Calu3 (cell line): ENCODE measurements at regions not wholly inside any gene's neighbourhood (a gene's known extent, or its start where the extent isn't known, plus 50 kb on each side); places are given as distances from the start of the nearest gene placed in this dataset.
"Not testable (repeated sequence)": the region's sequence is repeated elsewhere in the genome, so short reads cannot be mapped to it uniquely, and the experiment has no call there.

Experiments used
- BruUV-seq: library from RNA; stranded (reverse); fragments of 400-500 nt; replicated peaks from 2 replicates; lab custom pipeline; 2021; lab: Mats Ljungman, UMichigan
- CTCF ChIA-PET: fragments of 300-600 bp; sonication (Branson Sonifier 250); formaldehyde crosslinking; loops from one replicate; lab custom pipeline; 2022; ENCODE audit warnings: antibody characterized with exemption; lab: Charles Lee
- DNase-seq: peaks from one replicate; pipeline ENCODE4 v3.0.0; 2022
- H3K27ac Mint-ChIP-seq: one replicate; pipeline ENCODE4 v1.8.0; 2022; ENCODE audit warnings: mixed read lengths; ENCODE audit not compliant: unreplicated experiment
- H3K27me3 Mint-ChIP-seq: one replicate; pipeline ENCODE4 v1.8.0; 2022; ENCODE audit warnings: mixed read lengths; ENCODE audit not compliant: unreplicated experiment
- H3K36me3 Mint-ChIP-seq: one replicate; pipeline ENCODE4 v1.8.0; 2022; ENCODE audit warnings: mild to moderate bottlenecking, moderate library complexity, mixed read lengths; ENCODE audit not compliant: insufficient read depth, unreplicated experiment
- H3K4me1 Mint-ChIP-seq: one replicate; pipeline ENCODE4 v1.8.0; 2022; ENCODE audit warnings: mild to moderate bottlenecking, low read depth, mixed read lengths; ENCODE audit not compliant: unreplicated experiment
- H3K4me3 Mint-ChIP-seq: one replicate; pipeline ENCODE4 v1.8.0; 2022; ENCODE audit warnings: mild to moderate bottlenecking, low read depth, moderate library complexity, mixed read lengths; ENCODE audit not compliant: unreplicated experiment
- H3K9me3 Mint-ChIP-seq: one replicate; pipeline ENCODE4 v1.8.0; 2022; ENCODE audit warnings: low read depth, mixed read lengths; ENCODE audit not compliant: unreplicated experiment
- intact Hi-C: fragments of 100-400 bp; cut with micrococcal nuclease; formaldehyde crosslinking; loops from one replicate; pipeline ENCODE4 v1.10.0; 2022; ENCODE audit not compliant: unreplicated experiment
- TF ChIP-seq, protein P1 (sequence below): fragments of 200-600 bp; IDR thresholded peaks from one replicate; pipeline ENCODE4 v1.8.0; 2022; ENCODE audit warnings: antibody characterized with exemption; ENCODE audit not compliant: unreplicated experiment

DNA sequence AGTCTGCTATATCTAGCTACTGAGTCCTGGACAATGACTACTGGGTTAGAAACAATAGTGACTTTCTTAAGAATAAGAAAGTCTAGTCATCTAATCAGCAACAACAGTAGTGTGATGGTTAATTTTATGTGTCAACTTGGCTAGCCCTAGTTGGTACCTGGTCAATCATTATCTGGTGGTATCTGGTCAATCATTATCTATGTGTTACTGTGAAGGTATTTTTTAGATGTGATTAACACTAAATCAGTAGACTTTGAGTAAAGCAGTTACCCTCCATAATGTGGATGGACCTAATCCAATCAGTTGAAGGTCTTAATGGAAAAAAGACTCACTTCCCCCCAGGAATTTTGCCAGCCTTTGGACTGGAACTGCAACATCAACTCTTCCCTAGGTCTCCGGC lies 312.6 kb downstream of the SIPA1L2 start:
- Mint-ChIP-seq H3K27me3 (no peaks in the 10 kb centered on the region), H3K36me3 (no peaks in the 10 kb centered on the region), H3K4me1 (no peaks in the 10 kb centered on the region), H3K27ac (no peak overlapping the region), H3K4me3 (no peak overlapping the region), H3K9me3 (peaks cover 8% of the 10 kb centered on the region)
- BruUV-seq, result no TSS peak
- CTCF ChIA-PET, result no interaction called here
- intact Hi-C loops, result no loop called here
- TF ChIP-seq, protein P1, sequence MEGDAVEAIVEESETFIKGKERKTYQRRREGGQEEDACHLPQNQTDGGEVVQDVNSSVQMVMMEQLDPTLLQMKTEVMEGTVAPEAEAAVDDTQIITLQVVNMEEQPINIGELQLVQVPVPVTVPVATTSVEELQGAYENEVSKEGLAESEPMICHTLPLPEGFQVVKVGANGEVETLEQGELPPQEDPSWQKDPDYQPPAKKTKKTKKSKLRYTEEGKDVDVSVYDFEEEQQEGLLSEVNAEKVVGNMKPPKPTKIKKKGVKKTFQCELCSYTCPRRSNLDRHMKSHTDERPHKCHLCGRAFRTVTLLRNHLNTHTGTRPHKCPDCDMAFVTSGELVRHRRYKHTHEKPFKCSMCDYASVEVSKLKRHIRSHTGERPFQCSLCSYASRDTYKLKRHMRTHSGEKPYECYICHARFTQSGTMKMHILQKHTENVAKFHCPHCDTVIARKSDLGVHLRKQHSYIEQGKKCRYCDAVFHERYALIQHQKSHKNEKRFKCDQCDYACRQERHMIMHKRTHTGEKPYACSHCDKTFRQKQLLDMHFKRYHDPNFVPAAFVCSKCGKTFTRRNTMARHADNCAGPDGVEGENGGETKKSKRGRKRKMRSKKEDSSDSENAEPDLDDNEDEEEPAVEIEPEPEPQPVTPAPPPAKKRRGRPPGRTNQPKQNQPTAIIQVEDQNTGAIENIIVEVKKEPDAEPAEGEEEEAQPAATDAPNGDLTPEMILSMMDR, result no peak
- no peak for DNase-seq

DNA sequence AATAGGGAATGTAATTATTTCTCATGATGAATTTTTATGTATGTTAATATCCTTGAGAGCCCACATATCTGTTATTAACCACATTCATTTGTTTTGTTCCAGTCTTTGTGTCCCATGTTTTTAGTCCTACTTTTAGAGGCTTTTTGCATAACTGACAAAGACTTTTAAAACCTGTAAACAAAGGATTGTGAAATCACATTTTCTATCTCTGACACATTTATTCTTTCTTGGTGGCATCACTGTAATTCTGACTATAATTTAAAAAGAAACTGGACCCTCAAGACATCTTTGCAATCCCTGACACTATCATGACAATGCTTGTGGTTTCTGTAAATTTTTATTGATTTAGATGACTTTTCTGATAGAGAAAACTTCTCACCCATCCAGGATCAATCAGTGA lies 313.1 kb downstream of the SIPA1L2 start:
- no TSS peak for BruUV-seq
- TF ChIP-seq, protein P1, result no peak
- intact Hi-C loops, result no loop called here

DNA sequence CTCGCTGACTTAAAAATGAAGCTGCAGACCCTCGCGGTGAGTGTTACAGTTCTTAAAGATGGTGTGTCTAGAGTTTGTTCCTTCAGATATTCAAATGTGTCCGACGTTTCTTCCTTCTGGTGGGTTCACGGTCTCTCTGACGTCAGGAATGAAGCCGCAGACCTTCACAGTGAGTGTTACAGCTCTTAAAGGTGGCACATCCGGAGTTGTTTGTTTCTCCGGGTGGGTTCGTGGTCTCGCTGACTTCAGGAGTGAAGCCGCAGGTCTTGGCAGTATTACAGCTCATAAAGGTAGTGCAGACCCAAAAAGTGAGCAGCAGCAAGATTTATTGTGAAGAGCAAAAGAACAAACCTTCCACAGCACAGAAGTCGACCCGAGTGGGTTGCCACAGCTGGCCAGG lies 316.1 kb downstream of the SIPA1L2 start:
- H3K4me1 Mint-ChIP-seq, H3K36me3 Mint-ChIP-seq, H3K4me3 Mint-ChIP-seq, H3K9me3 Mint-ChIP-seq, H3K27ac Mint-ChIP-seq, intact Hi-C loops, H3K27me3 Mint-ChIP-seq, CTCF ChIA-PET, BruUV-seq, DNase-seq: not testable (repeated sequence)

More for the DNA sequence above, 313.1 kb downstream of the SIPA1L2 start:
- Mint-ChIP-seq H3K9me3 (peaks cover 8% of the 10 kb centered on the region), H3K36me3 (no peaks in the 10 kb centered on the region), H3K4me3 (no peak overlapping the region), H3K27me3 (no peaks in the 10 kb centered on the region), H3K27ac (no peak overlapping the region), H3K4me1 (no peaks in the 10 kb centered on the region)
- DNase-seq, result no peak
- CTCF ChIA-PET, result no interaction called here

DNA sequence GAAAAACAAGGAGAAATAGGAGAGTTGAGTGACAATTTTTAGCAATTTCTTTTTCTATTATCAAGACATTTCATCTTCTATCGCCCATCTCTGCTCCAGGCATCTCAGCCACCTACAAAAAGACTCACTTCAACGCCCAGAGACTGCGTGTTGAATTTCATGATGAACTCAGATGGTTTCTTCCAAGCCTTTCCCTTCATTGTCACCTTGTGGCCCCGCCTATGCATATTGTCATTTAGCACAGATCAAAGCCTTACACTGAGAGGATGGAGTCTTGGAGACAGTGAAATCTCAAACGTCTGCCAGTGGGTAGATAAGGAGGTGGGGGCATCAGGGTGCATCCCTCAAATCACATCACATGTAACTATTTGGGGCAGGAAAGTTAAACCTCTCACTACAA lies 319.4 kb downstream of the SIPA1L2 start:
- Mint-ChIP-seq H3K9me3 (peaks cover 10% of the 10 kb centered on the region), H3K36me3 (no peaks in the 10 kb centered on the region), H3K4me1 (no peaks in the 10 kb centered on the region), H3K27me3 (no peaks in the 10 kb centered on the region), H3K27ac (no peak overlapping the region), H3K4me3 (no peak overlapping the region)
- intact Hi-C loops, result no loop called here
- DNase-seq, result no peak
- TF ChIP-seq, protein P1, result no peak
- CTCF ChIA-PET, result no interaction called here
- BruUV-seq, result no TSS peak

DNA sequence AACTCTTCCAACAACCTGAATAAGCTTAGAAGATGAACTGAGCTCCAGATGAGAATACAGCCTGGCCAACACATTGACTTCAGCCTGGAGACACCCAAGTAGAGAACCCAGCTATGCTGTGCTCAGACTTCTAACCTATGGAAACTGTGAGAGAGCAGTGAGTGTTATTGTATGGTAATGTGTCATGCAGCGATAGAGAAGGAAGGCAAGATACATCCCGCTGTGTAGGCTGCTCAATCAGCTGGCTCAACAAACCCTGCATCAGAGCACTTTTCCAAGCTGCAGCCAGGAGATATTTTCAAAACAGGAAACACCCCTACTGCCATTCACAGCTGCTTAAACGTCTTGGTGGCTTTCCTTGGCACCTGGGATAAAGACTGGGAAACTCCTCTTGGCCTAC lies 321.3 kb downstream of the SIPA1L2 start:
- TF ChIP-seq, protein P1, result no peak
- H3K36me3 Mint-ChIP-seq, result no peaks in the 10 kb centered on the region
- intact Hi-C loops, result no loop called here
- CTCF ChIA-PET, result no interaction called here
- no TSS peak for BruUV-seq
- H3K4me1 Mint-ChIP-seq, result no peaks in the 10 kb centered on the region
- no peak overlapping the region for H3K27ac Mint-ChIP-seq
- no peak overlapping the region for H3K4me3 Mint-ChIP-seq
- H3K9me3 Mint-ChIP-seq, result peaks cover 15% of the 10 kb centered on the region
- no peak for DNase-seq
- H3K27me3 Mint-ChIP-seq, result no peaks in the 10 kb centered on the region
